ENCODE measurements at regions not wholly inside any gene's neighbourhood (a gene's known extent, or its start where the extent isn't known, plus 50 kb on each side); places are given as distances from the start of the nearest gene placed in this dataset.

DNA sequence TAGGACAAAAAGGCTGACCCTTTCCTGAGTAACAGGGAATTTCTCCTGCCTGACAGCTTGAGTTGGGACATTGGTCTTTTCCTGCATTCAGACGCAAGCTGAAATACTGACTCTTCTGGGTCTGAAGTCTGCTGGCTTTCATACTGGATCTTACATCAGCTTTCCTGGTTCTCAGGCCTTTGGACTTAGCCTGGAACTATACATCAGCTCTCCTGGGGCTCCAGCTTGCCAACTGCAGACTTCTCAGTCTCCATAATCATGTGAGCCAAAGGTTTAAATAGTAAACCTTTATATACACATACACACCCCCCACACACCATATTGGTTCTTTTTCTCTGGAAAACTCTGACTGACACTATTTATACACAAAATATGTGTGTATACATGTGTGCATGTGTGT is 59.0 kb upstream of the KCND3 start:
- TF ChIP-seq, protein P1, sequence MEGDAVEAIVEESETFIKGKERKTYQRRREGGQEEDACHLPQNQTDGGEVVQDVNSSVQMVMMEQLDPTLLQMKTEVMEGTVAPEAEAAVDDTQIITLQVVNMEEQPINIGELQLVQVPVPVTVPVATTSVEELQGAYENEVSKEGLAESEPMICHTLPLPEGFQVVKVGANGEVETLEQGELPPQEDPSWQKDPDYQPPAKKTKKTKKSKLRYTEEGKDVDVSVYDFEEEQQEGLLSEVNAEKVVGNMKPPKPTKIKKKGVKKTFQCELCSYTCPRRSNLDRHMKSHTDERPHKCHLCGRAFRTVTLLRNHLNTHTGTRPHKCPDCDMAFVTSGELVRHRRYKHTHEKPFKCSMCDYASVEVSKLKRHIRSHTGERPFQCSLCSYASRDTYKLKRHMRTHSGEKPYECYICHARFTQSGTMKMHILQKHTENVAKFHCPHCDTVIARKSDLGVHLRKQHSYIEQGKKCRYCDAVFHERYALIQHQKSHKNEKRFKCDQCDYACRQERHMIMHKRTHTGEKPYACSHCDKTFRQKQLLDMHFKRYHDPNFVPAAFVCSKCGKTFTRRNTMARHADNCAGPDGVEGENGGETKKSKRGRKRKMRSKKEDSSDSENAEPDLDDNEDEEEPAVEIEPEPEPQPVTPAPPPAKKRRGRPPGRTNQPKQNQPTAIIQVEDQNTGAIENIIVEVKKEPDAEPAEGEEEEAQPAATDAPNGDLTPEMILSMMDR (conservative IDR thresholded peaks at IDR 0.05; ENCODE audit: low read depth, low read length) = no peak

DNA sequence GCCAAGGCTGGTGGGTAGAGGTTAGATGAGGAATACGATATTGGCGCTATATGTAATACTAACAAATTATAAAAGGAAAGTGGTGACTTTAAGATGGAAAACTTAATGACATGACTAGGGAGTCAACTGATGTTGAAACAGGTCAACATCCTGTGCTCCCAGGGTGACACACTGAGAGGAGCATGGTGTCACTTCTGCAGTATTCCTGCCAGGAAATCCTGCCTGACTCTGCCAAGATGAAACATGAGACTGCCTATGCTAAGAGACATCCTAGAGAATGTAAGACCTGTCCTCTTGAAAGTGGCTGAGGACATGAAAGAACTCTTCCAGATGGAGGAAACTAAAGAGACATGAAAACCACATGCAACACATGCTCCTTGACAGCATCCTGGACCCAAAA is 65.0 kb upstream of the KCND3 start:
- Histone ChIP-seq H3K4me1 (ENCODE audit: low read depth, poor library complexity, severe bottlenecking) (no peaks in the 10 kb centered on the region), H4K20me1 (ENCODE audit: insufficient read depth) (no peaks in the 10 kb centered on the region), H2AFZ (ENCODE audit: low read depth) (no peak overlapping the region), H3K27me3 (ENCODE audit: insufficient read depth, low read depth) (no peaks in the 10 kb centered on the region), H3K36me3 (ENCODE audit: insufficient read depth) (no peaks in the 10 kb centered on the region), H3K4me2 (no peak overlapping the region), H3K27ac (no peak overlapping the region), H3K79me2 (ENCODE audit: insufficient read depth, low read depth) (no peaks in the 10 kb centered on the region), H3K4me3 (IDR thresholded peaks at IDR 0.05; ENCODE audit: insufficient read depth, low read depth, low read length) (no peak overlapping the region), H3K9ac (no peak overlapping the region)
- TF ChIP-seq, protein P1 (conservative IDR thresholded peaks at IDR 0.05; ENCODE audit: low read depth, low read length) = no peak

More for the DNA sequence above, 59.0 kb upstream of the KCND3 start:
- no peak overlapping the region for H2AFZ ChIP-seq (ENCODE audit: low read depth)
- H3K4me3 ChIP-seq (IDR thresholded peaks at IDR 0.05; ENCODE audit: insufficient read depth, low read depth, low read length) = no peak overlapping the region
- no peaks in the 10 kb centered on the region for H3K4me1 ChIP-seq (ENCODE audit: low read depth, poor library complexity, severe bottlenecking)
- H3K27me3 ChIP-seq (ENCODE audit: insufficient read depth, low read depth) = no peaks in the 10 kb centered on the region
- H3K79me2 ChIP-seq (ENCODE audit: insufficient read depth, low read depth) = no peaks in the 10 kb centered on the region
- no peak overlapping the region for H3K27ac ChIP-seq
- H3K9ac ChIP-seq = no peak overlapping the region
- H3K4me2 ChIP-seq = no peak overlapping the region
- no peaks in the 10 kb centered on the region for H4K20me1 ChIP-seq (ENCODE audit: insufficient read depth)
- H3K36me3 ChIP-seq (ENCODE audit: insufficient read depth) = no peaks in the 10 kb centered on the region

DNA sequence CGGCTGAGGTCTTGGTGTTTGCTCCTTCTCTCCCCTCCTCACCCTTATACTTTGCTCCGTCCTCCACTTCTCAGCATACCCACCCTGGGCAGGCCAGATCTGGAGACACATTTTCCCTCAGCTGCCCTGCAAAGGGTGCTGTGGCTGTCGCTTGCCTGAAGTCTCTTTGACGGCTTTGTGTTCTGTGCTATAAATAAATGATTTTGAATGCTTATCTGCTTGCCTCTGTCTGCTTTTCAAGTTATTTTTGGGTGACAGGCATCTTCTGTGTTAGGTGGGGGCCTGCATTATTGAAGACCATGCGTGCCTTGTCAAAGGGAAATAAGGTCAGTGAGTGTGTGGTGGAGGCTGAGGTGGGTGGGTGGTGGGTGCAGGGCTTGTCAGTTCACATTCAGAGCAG is 66.9 kb upstream of the KCND3 start:
- Histone ChIP-seq H3K4me2 (no peak overlapping the region), H3K27ac (no peak overlapping the region), H3K4me3 (IDR thresholded peaks at IDR 0.05; ENCODE audit: insufficient read depth, low read depth, low read length) (no peak overlapping the region), H3K36me3 (ENCODE audit: insufficient read depth) (no peaks in the 10 kb centered on the region), H3K9ac (no peak overlapping the region), H3K79me2 (ENCODE audit: insufficient read depth, low read depth) (no peaks in the 10 kb centered on the region), H3K27me3 (ENCODE audit: insufficient read depth, low read depth) (no peaks in the 10 kb centered on the region), H2AFZ (ENCODE audit: low read depth) (no peak overlapping the region), H4K20me1 (ENCODE audit: insufficient read depth) (no peaks in the 10 kb centered on the region), H3K4me1 (ENCODE audit: low read depth, poor library complexity, severe bottlenecking) (no peaks in the 10 kb centered on the region)
- TF ChIP-seq, protein P1 (conservative IDR thresholded peaks at IDR 0.05; ENCODE audit: low read depth, low read length) = no peak

DNA sequence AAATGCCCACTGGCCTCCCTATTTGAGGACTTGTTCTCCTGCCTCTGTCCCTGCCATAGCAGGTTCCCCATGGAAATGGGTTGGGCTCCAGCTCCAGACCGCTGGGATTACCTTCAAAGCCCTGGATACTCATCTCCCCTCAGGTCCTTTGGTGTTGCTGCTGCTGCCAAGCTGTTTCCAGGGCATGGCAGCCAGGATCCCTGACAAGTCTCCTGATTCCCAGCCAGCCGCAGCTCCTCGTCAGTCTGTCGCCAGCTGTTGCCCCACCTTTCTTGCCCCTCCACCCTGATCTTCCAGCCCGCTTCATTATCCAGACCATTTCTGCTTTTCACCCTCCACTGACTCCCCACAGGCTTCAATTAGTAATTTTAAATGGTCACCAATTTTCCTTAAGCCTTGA is 68.3 kb upstream of the KCND3 start:
- Histone ChIP-seq H3K9ac (no peak overlapping the region), H3K36me3 (ENCODE audit: insufficient read depth) (no peaks in the 10 kb centered on the region), H2AFZ (ENCODE audit: low read depth) (no peak overlapping the region), H3K4me3 (IDR thresholded peaks at IDR 0.05; ENCODE audit: insufficient read depth, low read depth, low read length) (no peak overlapping the region), H3K27me3 (ENCODE audit: insufficient read depth, low read depth) (no peaks in the 10 kb centered on the region), H3K79me2 (ENCODE audit: insufficient read depth, low read depth) (no peaks in the 10 kb centered on the region), H3K4me1 (ENCODE audit: low read depth, poor library complexity, severe bottlenecking) (no peaks in the 10 kb centered on the region), H4K20me1 (ENCODE audit: insufficient read depth) (no peaks in the 10 kb centered on the region), H3K27ac (no peak overlapping the region), H3K4me2 (no peak overlapping the region)
- TF ChIP-seq, protein P1 (conservative IDR thresholded peaks at IDR 0.05; ENCODE audit: low read depth, low read length) = no peak
